ENCODE measurements at regions not wholly inside any gene's neighbourhood (a gene's known extent, or its start where the extent isn't known, plus 50 kb on each side); places are given as distances from the start of the nearest gene placed in this dataset.

GRCh38 chr2:155377931-155378444 is 679.5 kb downstream of the KCNJ3 start:
- no peak for TF ChIP-seq CTCF (IDR thresholded peaks at IDR 0.05)
- TF ChIP-seq POLR2AphosphoS5 (IDR thresholded peaks at IDR 0.05; ENCODE audit: low read depth, low read length) = no peak
- no peak for TF ChIP-seq RXRA (IDR thresholded peaks at IDR 0.05; ENCODE audit: borderline replicate concordance, low read depth)
- TF ChIP-seq EZH2phosphoT487 (IDR thresholded peaks at IDR 0.05; ENCODE audit: borderline replicate concordance, low read depth) = no peak
